ENCODE measurements at regions not wholly inside any gene's neighbourhood (a gene's known extent, or its start where the extent isn't known, plus 50 kb on each side); places are given as distances from the start of the nearest gene placed in this dataset.

GRCh38 chr2:125710561-125710960 lies 945.4 kb upstream of the GYPC start:
- Histone ChIP-seq H2BK20ac (ENCODE audit: low read depth, low read length) (no peak overlapping the region), H4K20me1 (ENCODE audit: insufficient read depth, low read length) (no peaks in the 10 kb centered on the region), H3K9me3 (ENCODE audit: control insufficient read depth, insufficient read depth, low read length) (peaks cover 13% of the 10 kb centered on the region), H3K18ac (ENCODE audit: low read depth, low read length) (no peak overlapping the region), H3K23ac (ENCODE audit: low read depth, low read length) (no peak overlapping the region), H4K8ac (ENCODE audit: low read depth in 2 of 2, low read length in 2 of 2) (no peak overlapping the region), H2BK120ac (ENCODE audit: low read depth, low read length) (no peak overlapping the region), H3K27ac (ENCODE audit: insufficient read depth, low read length) (no peak overlapping the region), H3K9ac (ENCODE audit: low read depth, low read length) (no peak overlapping the region), H3K4me1 (ENCODE audit: control insufficient read depth, insufficient read depth, low read length) (no peaks in the 10 kb centered on the region), H3K4me2 (ENCODE audit: low read depth, low read length) (no peak overlapping the region), H3K4me3 (ENCODE audit: insufficient read depth, low read depth, low read length) (no peak overlapping the region), H2AK5ac (ENCODE audit: low read depth, low read length) (no peak overlapping the region), H3K36me3 (ENCODE audit: control insufficient read depth, insufficient read depth, low read length) (no peaks in the 10 kb centered on the region), H3K4ac (ENCODE audit: low read depth, low read length) (no peak overlapping the region), H3K14ac (replicated peaks; ENCODE audit: low read depth, low read length) (no peak overlapping the region), H3K27me3 (ENCODE audit: control insufficient read depth, insufficient read depth, low read length) (no peaks in the 10 kb centered on the region), H2AFZ (replicated peaks; ENCODE audit: low read length, poor library complexity) (no peak overlapping the region), H4K91ac (ENCODE audit: insufficient read depth, low read depth, low read length) (no peak overlapping the region), H3K56ac (ENCODE audit: extremely low read depth, insufficient read depth, low read length) (no peak overlapping the region), H2BK5ac (ENCODE audit: low read depth, low read length, poor library complexity, severe bottlenecking) (no peak overlapping the region), H3K79me1 (ENCODE audit: low read depth in 1 of 2, low read length in 2 of 2) (no peaks in the 10 kb centered on the region), H4K5ac (ENCODE audit: low read depth, low read length) (no peak overlapping the region), H3K9me1 (ENCODE audit: insufficient read depth, low read length) (no peaks in the 10 kb centered on the region), H2BK15ac (ENCODE audit: low read depth, low read length) (no peak overlapping the region), H2AK9ac (replicated peaks; ENCODE audit: low read depth, low read length, poor library complexity) (no peak overlapping the region)
- no TSS peak for BruUV-seq (replicated peaks)
- 21% methylated on average over 4 of the region's 6 CpGs; no CpG with 5 or more reads in 1 of the 2 experiments for WGBS, 2 experiments (ENCODE audit: extremely low coverage in 2 of 2, insufficient read length in 1 of 2)
- in situ Hi-C loops (cut with MboI; ENCODE audit: low sequenced_read_pairs) (no loop called here), intact Hi-C loops (cut with micrococcal nuclease) (no loop called here), dilution Hi-C loops (cut with HindIII; ENCODE audit: low sequenced_read_pairs, unreplicated experiment) (no loop called here)
- DNase-seq (no peak), ATAC-seq (ENCODE audit: low read depth) (no peak)
- no peak for TF ChIP-seq MXI1 (IDR thresholded peaks at IDR 0.05; ENCODE audit: borderline replicate concordance, low read depth, low read length)
- no peak for TF ChIP-seq MAZ (IDR thresholded peaks at IDR 0.05; ENCODE audit: borderline replicate concordance, low read depth, low read length)
- no peak for TF ChIP-seq CHD1 (IDR thresholded peaks at IDR 0.05; ENCODE audit: low read depth, low read length)
- TF ChIP-seq ELK1 (IDR thresholded peaks at IDR 0.05; ENCODE audit: borderline replicate concordance, low read depth, low read length) = no peak
- no peak for TF ChIP-seq FOS (IDR thresholded peaks at IDR 0.05; ENCODE audit: low read depth, low read length)
- no peak for TF ChIP-seq RFX5 (IDR thresholded peaks at IDR 0.05; ENCODE audit: low read depth, low read length)
- no peak for TF ChIP-seq CEBPB (IDR thresholded peaks at IDR 0.05; ENCODE audit: low read depth, low read length)
- TF ChIP-seq POLR2A (IDR thresholded peaks at IDR 0.05; ENCODE audit: low read depth, low read length) = no peak
- no peak for TF ChIP-seq BHLHE40 (IDR thresholded peaks at IDR 0.05; ENCODE audit: low read depth, low read length)
- TF ChIP-seq RAD21 (IDR thresholded peaks at IDR 0.05; ENCODE audit: low read length) = no peak
- CTCF ChIA-PET = no interaction called here
- POLR2A ChIA-PET (ENCODE audit: unreplicated experiment) = no interaction called here

Data from IMR-90 (cell line).